RWPE1 (cell line): ENCODE measurements at regions not wholly inside any gene's neighbourhood (a gene's known extent, or its start where the extent isn't known, plus 50 kb on each side); places are given as distances from the start of the nearest gene placed in this dataset.
"Not testable (repeated sequence)": the region's sequence is repeated elsewhere in the genome, so short reads cannot be mapped to it uniquely, and the experiment has no call there.

ENCODE experiments used
- CTCF ChIA-PET: fragments of 350-600 bp; sonication (Branson Sonifier 250); formaldehyde crosslinking; extraction: SDS; loops from one replicate; lab custom pipeline; 2021; lab: Yijun Ruan, JAX
- POLR2A ChIA-PET: fragments of 400-600 bp; formaldehyde crosslinking; extraction: SDS; loops from one replicate; lab custom pipeline; 2020; ENCODE audit warnings: antibody characterized with exemption; ENCODE audit not compliant: low non-redundant PET; lab: Yijun Ruan, JAX
- DNase-seq: peaks from one replicate; pipeline ENCODE4 v3.0.0; 2012; ENCODE audit warnings: low spot score
- H3K27ac ChIP-seq: fragments of 450-650 bp; 2 replicates; pipeline ENCODE4 v1.5.1; 2017
- TF ChIP-seq, protein P1 (sequence below): fragments of 450-650 bp; conservative IDR thresholded peaks from 2 replicates; pipeline ENCODE4 v1.5.1; 2017; ENCODE audit warnings: low read depth, mild to moderate bottlenecking

GRCh38 chr6:115159733-115160132, 816.9 kb upstream of the HS3ST5 start:
- CTCF ChIA-PET, result interaction anchor here (0.7 kb wide), 1 partner anchor 389 kb away, joined by 3 read pairs; no protein-coding TSS in a partner anchor
- POLR2A ChIA-PET, result no interaction called here
- DNase-seq, result no peak
- no peak overlapping the region for H3K27ac ChIP-seq
- TF ChIP-seq, protein P1, sequence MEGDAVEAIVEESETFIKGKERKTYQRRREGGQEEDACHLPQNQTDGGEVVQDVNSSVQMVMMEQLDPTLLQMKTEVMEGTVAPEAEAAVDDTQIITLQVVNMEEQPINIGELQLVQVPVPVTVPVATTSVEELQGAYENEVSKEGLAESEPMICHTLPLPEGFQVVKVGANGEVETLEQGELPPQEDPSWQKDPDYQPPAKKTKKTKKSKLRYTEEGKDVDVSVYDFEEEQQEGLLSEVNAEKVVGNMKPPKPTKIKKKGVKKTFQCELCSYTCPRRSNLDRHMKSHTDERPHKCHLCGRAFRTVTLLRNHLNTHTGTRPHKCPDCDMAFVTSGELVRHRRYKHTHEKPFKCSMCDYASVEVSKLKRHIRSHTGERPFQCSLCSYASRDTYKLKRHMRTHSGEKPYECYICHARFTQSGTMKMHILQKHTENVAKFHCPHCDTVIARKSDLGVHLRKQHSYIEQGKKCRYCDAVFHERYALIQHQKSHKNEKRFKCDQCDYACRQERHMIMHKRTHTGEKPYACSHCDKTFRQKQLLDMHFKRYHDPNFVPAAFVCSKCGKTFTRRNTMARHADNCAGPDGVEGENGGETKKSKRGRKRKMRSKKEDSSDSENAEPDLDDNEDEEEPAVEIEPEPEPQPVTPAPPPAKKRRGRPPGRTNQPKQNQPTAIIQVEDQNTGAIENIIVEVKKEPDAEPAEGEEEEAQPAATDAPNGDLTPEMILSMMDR, result no peak

GRCh38 chr6:115137910-115138309, 795.1 kb upstream of the HS3ST5 start:
- TF ChIP-seq, protein P1, result no peak
- POLR2A ChIA-PET, result no interaction called here
- DNase-seq, result no peak
- CTCF ChIA-PET, result interaction anchor here (0.7 kb wide), 1 partner anchor 1362 kb away, joined by 4 read pairs; no protein-coding TSS in a partner anchor
- H3K27ac ChIP-seq, result no peak overlapping the region

DNA sequence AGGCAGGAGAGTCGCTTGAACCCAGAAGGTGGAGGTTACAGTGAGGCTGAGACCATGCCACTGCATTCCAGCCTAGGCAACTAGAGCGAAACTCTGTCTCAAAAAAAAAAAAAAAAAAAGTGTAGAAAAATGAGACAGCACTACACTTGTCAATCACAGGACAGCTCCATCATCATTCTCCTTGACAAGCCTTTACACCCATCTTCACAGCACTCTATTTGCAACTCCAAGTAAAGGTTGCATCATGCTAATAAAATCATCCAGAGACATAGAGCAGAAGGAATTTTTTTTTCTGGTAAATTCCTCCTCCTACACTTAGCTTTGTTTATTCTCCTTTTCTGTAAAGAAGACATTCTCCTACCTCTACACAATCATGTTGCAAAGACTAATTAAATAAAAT, 791.0 kb upstream of the HS3ST5 start:
- no peak for DNase-seq
- TF ChIP-seq, protein P1, result no peak
- ChIA-PET CTCF (no interaction called here), POLR2A (no interaction called here)
- H3K27ac ChIP-seq, result no peak overlapping the region

- TF ChIP-seq, protein P1, result no peak
- H3K27ac ChIP-seq, result no peak overlapping the region
- CTCF ChIA-PET, result interaction anchor here (1.0 kb wide), 1 partner anchor 13 kb away, joined by 3 read pairs; no protein-coding TSS in a partner anchor
- DNase-seq, result no peak
- POLR2A ChIA-PET, result no interaction called here
These were observed 789.1 kb upstream of the HS3ST5 start for GRCh38 chr6:115131709-115132490.

- DNase-seq, CTCF ChIA-PET, H3K27ac ChIP-seq, POLR2A ChIA-PET: not testable (repeated sequence)
These were observed 778.7 kb upstream of the HS3ST5 start for GRCh38 chr6:115121513-115121912.

DNA sequence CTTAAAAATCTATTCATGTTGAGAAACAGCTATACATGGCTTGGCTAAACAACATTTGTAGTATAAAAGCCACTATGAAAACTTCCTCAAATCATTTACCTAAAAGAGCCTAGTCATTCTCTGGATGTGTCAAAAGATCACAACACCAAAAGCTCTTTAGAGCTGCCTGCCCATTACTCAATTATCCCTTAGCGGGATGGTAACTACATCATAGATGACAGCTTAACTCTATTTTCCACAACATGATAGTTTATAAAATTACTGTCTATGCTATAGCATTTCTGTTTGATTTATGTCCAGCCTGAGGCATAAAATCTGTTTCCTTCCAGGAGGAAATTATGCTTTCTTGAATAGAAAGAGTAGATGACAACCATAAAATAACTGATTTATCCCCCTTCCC, 777.6 kb upstream of the HS3ST5 start:
- ChIA-PET CTCF (interaction anchor here (0.7 kb wide), 1 partner anchor 1104 kb away, joined by 3 read pairs; no protein-coding TSS in a partner anchor), POLR2A (no interaction called here)
- TF ChIP-seq, protein P1, result no peak
- DNase-seq, result no peak
- no peak overlapping the region for H3K27ac ChIP-seq

- no peak overlapping the region for H3K27ac ChIP-seq
- DNase-seq, result no peak
- CTCF ChIA-PET, result interaction anchor here (0.6 kb wide), 1 partner anchor 84 kb away, joined by 4 read pairs; no protein-coding TSS in a partner anchor
- POLR2A ChIA-PET, result no interaction called here
- TF ChIP-seq, protein P1, result no peak
These were observed 748.6 kb upstream of the HS3ST5 start for GRCh38 chr6:115091461-115091860.
